Suprapubic skin (tissue), 4 donors: ENCODE measurements at regions not wholly inside any gene's neighbourhood (a gene's known extent, or its start where the extent isn't known, plus 50 kb on each side); places are given as distances from the start of the nearest gene placed in this dataset.

Experiments used
- EP300 ChIP-seq: sonication (generic); formaldehyde crosslinking; IDR thresholded peaks from one replicate; pipeline ENCODE4 v1.6.1; 2017; ENCODE audit warnings: antibody characterized with exemption
- POLR2A ChIP-seq, 2 donors: fragments of 450-650 bp; IDR thresholded peaks; one replicate each; pipeline ENCODE4 v1.6.1; 2017; ENCODE audit warnings: antibody characterized with exemption in 2 of 2, mild to moderate bottlenecking in 2 of 2, moderate library complexity in 2 of 2
- POLR2AphosphoS5 ChIP-seq, 3 donors: sonication (generic); formaldehyde crosslinking; IDR thresholded peaks; one replicate each; pipeline ENCODE4 v1.6.1; 2017; ENCODE audit warnings: antibody characterized with exemption in 3 of 3
- TF ChIP-seq, protein P1 (sequence below), 2 donors: fragments of 200-600 bp in 1 of 2; fragments of 450-650 bp in 1 of 2; sonication (generic) in 1 of 2; IDR thresholded peaks; one replicate each; pipeline ENCODE4 v1.5.1; 2016 to 2019; ENCODE audit warnings: antibody characterized with exemption in 2 of 2, mild to moderate bottlenecking in 1 of 2, moderate library complexity in 1 of 2

DNA sequence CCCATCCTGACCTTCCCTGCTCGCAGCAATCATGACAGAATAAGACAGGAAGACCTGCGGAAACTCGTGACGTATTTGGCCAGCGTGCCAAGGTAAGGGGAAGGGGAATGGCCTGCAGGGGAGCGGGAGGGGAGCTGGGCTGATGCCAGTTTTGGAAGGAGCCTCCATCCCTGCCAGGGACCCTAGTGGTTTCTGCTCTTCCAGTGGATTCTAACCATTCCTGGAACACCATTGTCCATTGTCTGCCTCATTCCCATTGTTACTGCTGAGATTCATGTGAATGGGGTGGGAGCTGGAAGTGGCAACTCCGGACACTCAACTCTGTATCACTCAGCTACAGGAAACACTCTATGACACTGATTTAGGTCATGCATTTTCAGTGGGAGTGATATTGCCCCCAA is 242.9 kb upstream of the ROPN1 start:
- TF ChIP-seq POLR2A (IDR thresholded peaks at IDR 0.05) (no peak), EP300 (no peak), POLR2AphosphoS5 (IDR thresholded peaks at IDR 0.05) (no peak)
- TF ChIP-seq, protein P1, sequence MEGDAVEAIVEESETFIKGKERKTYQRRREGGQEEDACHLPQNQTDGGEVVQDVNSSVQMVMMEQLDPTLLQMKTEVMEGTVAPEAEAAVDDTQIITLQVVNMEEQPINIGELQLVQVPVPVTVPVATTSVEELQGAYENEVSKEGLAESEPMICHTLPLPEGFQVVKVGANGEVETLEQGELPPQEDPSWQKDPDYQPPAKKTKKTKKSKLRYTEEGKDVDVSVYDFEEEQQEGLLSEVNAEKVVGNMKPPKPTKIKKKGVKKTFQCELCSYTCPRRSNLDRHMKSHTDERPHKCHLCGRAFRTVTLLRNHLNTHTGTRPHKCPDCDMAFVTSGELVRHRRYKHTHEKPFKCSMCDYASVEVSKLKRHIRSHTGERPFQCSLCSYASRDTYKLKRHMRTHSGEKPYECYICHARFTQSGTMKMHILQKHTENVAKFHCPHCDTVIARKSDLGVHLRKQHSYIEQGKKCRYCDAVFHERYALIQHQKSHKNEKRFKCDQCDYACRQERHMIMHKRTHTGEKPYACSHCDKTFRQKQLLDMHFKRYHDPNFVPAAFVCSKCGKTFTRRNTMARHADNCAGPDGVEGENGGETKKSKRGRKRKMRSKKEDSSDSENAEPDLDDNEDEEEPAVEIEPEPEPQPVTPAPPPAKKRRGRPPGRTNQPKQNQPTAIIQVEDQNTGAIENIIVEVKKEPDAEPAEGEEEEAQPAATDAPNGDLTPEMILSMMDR (IDR thresholded peaks at IDR 0.05) = no peak
